ENCODE measurements at regions not wholly inside any gene's neighbourhood (a gene's known extent, or its start where the extent isn't known, plus 50 kb on each side); places are given as distances from the start of the nearest gene placed in this dataset.

DNA sequence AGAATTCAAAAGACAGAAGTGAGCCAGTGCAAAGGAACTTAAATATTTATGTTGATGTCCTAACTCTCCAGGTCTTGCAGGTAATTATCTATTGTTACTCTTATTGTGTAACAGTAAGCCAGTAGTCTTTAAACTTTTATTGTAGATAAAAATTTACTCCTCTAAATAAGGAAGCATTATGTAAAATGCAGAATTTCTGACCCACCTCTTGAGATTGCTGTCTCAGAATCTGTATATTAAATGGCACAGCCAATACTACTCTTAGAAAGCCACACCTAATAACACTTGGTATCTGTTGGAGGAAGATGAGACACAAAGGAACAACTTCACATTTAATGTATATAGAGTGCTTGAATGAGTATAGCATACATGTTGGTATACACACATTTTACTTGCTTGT, 613.5 kb upstream of the ZNF804A start:
- no peak for TF ChIP-seq POLR2A (IDR thresholded peaks at IDR 0.05; ENCODE audit: low read depth, low read length)
- TF ChIP-seq POLR2AphosphoS5 (IDR thresholded peaks at IDR 0.05; ENCODE audit: low read depth, low read length): no peak
